HG03469 (cell line): ENCODE measurements at regions not wholly inside any gene's neighbourhood (a gene's known extent, or its start where the extent isn't known, plus 50 kb on each side); places are given as distances from the start of the nearest gene placed in this dataset.

Source experiments
- ATAC-seq: cut with Tn5 transposase; IDR thresholded peaks from one replicate; pipeline ENCODE4 v1.9.1; 2021; ENCODE audit warnings: mild to moderate bottlenecking, moderate library complexity, moderate number of reproducible peaks; ENCODE audit not compliant: unreplicated experiment

DNA sequence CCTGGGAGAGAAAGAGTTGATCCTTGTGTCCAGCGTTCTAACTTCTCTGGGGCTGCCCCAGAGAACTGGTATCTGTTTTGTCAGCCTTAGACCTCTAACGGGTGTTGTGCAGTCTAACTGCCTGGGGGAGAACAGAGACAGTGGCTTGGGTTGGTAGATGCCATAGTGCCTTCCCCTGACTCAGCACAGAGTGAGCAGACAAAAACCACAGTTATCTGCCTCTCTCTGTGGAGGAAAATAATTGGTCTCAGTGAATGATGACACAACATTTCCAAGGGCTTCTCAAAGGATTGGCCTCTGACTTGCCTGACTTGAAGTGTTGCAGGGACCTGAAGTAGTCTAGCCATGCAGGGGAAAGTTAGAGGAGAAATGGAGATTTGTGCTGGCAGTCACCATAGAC is 226.2 kb upstream of the MAN1A1 start:
- ATAC-seq: no peak

GRCh38 chr6:119568580-119568979 is 219.0 kb upstream of the MAN1A1 start:
- no peak for ATAC-seq

- no peak for ATAC-seq
Observed at GRCh38 chr6:119566546-119567260, 217.1 kb upstream of the MAN1A1 start.

DNA sequence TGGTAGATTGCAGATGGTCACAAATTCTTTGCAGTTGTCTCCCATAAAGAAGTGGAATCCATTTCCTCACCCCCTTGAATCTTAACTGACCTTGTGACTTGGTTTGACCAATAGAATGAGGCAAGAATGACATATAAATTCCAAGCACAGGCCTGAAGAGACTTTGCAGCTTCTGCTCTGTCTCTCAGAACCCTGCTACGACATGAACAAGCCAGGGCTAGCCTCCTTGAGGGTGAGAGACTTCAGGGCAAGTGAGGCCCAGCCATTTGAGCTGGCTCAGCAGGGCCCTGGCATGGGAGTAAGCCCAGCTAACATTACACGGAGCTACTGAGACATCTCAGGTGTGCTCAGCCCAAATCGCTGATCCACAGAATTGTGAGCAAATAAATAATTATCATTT is 216.3 kb upstream of the MAN1A1 start:
- no peak for ATAC-seq

DNA sequence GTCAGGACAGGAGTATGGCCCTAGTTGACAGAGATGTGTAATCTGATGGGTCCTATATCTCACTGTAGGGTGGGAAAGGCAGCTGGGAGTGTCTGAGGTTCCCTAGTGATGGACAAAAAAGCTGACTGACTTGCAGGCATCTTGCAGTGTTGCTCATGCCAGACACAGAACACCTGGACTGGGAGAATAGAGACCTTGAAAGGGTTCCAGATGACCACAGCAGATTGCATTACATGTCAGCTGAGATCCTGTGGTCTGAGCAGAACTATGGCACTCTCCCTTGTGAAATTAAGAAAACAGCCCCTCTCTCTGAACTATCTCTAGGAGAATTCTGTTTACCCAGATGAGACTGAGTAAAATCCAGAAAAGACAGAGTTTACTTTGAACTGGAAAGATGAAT is 212.6 kb upstream of the MAN1A1 start:
- ATAC-seq: no peak

DNA sequence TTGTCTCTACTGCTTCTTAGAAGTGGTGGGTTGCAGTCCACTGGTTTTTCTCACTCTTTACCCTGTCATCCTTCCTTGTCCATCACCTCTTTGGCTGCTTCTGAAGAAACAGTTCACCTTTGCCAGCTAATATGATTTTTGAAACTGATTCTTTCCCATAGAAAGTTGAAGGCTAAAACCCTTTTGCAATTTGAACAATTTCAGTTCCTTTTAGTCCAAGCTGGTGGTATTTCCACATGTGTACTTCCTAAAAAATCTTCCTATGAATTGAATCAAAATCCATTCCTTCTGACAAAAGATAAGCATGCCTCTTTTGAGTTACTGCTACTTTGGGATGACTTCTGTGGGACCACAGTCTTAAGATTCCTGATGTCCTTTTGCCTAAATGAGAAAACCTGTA is 210.0 kb upstream of the MAN1A1 start:
- no peak for ATAC-seq

DNA sequence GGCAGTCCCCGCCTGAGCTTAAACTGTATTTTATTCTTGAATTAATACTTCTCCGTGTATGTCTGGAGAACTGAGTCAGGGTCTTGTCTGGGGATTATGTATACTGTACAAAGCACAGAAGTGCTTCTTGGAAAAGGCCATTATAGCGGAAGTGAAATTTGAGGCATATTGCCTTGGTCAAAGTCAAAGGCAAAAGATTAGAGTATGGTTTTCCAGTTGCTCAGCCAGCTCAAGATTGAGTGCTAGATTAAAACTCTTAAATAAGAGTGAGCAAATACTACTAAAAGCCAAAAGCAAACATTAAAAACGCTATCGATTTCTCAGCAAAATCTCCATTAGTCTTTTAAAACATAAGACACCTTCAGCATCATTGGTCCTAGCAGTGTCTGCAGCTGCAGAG is 207.7 kb upstream of the MAN1A1 start:
- ATAC-seq: no peak

- no peak for ATAC-seq
Observed at GRCh38 chr6:119552021-119552420, 202.5 kb upstream of the MAN1A1 start.

- ATAC-seq: no peak
Observed at GRCh38 chr6:119547024-119547423, 197.5 kb upstream of the MAN1A1 start.

GRCh38 chr6:119545245-119545644 is 195.7 kb upstream of the MAN1A1 start:
- no peak for ATAC-seq

DNA sequence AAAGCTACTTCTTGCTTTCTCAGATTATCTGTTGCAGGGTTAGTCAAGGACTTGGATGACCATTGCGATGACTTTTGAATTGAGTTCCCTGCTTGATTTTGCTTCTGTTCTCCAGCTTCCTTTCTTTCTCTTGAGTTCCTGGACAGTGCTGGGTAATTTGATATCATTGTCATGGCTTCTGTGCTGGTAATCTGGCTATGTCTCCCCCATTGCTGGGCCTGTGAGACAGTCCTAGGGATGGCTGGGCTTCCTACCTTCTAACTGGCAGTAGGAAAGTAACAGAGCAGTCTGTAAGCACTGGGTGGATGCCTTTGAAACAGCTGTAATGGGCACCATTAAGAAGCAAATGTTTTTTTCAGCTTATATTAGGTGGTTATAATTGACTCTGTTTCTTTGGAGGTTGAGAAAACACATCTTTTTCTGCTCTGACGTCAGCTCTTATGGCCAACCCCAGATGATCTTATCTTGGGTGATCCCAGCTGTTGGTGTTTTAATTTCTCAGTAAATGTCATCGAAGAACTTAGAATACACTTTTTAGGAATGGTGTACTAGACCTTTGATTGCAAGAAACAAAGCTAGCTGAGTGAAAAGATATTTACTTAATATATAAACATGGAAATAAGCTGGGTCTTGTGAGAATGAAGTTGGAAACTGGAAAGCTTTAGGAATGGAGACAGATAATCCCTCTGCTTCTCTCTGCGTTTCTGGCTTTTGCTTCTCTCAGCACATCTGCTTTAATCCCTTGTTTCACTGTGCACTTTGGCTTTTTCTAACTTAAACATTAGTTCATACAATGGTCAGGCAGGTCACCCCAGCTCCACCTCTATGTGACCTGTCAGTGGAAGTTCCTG is 195.0 kb upstream of the MAN1A1 start:
- no peak for ATAC-seq

GRCh38 chr6:119543332-119543731 is 193.8 kb upstream of the MAN1A1 start:
- no peak for ATAC-seq

DNA sequence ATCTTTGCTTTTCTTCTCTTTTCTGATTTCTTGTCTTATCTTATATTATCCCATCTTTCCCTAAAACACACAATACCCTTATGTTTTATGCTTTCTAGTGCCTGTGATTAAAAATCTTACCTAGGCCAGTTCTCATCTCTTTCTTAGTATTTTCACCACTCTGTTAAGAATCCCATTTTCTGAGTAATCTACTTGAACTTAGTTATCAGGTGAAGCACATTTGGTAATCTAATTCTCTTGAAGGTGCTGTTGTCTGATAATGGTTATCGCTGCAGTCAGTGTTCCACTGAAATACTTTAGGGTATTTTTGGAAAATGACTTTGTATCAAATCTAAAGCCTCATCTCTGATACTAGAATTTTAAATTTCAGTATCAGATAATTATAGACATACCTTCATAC is 192.5 kb upstream of the MAN1A1 start:
- ATAC-seq: no peak

- no peak for ATAC-seq
Observed at GRCh38 chr6:119541132-119541905, 191.8 kb upstream of the MAN1A1 start.

DNA sequence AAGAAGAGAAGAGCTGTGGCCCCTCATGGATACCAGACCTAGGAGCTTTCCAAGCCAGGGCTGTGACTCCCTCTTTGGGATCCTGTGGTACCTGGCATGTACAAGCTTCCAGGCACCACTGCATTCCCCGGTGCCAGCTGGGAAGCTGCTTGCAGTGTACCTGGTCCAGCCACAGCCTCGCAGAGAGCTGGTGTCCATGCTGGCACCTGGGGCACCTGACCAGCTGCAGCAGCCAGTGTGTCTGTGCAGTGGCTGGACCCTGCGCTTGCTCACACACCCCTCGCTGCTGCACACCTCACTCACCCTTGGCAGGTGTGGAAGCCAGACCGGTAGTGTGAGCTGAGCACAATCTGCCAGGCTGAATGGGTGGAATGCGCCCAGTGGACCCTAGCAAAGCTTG is 190.9 kb upstream of the MAN1A1 start:
- no peak for ATAC-seq

GRCh38 chr6:119539066-119539746 is 189.6 kb upstream of the MAN1A1 start:
- no peak for ATAC-seq

- ATAC-seq: no peak
Observed at GRCh38 chr6:119536666-119537065, 187.1 kb upstream of the MAN1A1 start.

- peak; percentile 37 for ATAC-seq
Observed at GRCh38 chr6:119535332-119535731, 185.8 kb upstream of the MAN1A1 start.

DNA sequence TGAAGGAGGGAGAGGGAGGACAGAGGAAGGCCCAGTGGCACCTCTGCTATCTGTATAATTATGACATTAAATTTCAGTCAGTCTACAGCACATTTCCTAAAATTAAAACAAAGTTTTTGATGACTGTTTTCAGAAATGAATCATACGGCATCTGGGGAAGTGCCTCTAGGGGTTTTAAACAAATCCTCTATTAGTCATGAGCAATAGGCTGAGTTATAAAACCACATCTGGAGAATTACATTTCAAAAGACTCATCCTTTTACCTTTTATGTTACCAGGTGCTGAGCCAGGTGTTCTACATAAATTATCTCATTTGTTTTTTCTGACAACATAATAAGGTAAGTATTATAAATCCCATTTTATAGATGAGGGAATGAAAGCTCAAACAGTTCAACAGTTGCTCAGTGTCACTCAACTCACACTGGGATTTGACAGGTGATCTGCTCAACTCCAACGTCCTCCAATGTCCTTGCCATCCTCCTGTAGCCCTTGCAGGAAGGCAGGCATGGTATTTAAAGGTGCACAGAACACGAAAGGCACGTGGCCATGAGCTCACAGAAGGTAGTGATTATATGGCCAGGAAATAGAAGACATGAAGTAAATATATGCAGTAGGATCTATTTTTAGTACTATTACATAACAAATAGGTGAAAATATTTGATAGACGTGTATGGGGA is 184.2 kb upstream of the MAN1A1 start:
- peak; percentile 76 for ATAC-seq

DNA sequence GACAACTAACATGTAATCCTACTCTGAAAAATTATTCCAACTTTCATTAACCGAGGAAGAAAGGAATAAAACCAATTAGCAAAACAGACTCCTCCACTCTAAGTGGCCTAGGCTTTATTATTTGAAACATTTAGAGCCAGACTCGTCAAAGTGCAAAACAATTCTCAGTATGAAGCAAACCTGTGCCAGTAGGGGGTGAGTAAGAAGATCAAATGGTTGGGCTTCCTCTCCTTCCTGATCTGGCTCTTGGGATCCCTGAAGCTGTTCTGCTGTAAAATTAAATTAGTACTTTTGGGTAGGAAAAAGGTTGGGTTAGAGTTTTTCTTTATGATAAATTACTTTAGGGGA is 177.6 kb upstream of the MAN1A1 start:
- ATAC-seq: no peak
